ENCODE measurements at regions not wholly inside any gene's neighbourhood (a gene's known extent, or its start where the extent isn't known, plus 50 kb on each side); places are given as distances from the start of the nearest gene placed in this dataset.
"Not testable (repeated sequence)": the region's sequence is repeated elsewhere in the genome, so short reads cannot be mapped to it uniquely, and the experiment has no call there.

- DNase-seq, result no peak
Observed at GRCh38 chr5:72649449-72649848, 142.2 kb upstream of the ZNF366 start.

- no peak for DNase-seq
Observed at GRCh38 chr5:72648480-72648879, 141.3 kb upstream of the ZNF366 start.

- no peak for DNase-seq
Observed at GRCh38 chr5:72647806-72648205, 140.6 kb upstream of the ZNF366 start.

- no peak for DNase-seq
Observed at GRCh38 chr5:72646246-72646866, 139.1 kb upstream of the ZNF366 start.

GRCh38 chr5:72645064-72645846 is 138.0 kb upstream of the ZNF366 start:
- DNase-seq, result no peak

- DNase-seq, result no peak
Observed at GRCh38 chr5:72644296-72644695, 137.1 kb upstream of the ZNF366 start.

- DNase-seq, result no peak
Observed at GRCh38 chr5:72641164-72641563, 134.0 kb upstream of the ZNF366 start.

GRCh38 chr5:72637058-72637457 is 129.8 kb upstream of the ZNF366 start:
- no peak for DNase-seq

GRCh38 chr5:72636565-72636964 is 129.4 kb upstream of the ZNF366 start:
- not testable (repeated sequence) for DNase-seq

GRCh38 chr5:72634444-72634843 is 127.2 kb upstream of the ZNF366 start:
- no peak for DNase-seq

- DNase-seq, result no peak
Observed at GRCh38 chr5:72633649-72634048, 126.4 kb upstream of the ZNF366 start.

- no peak for DNase-seq
Observed at GRCh38 chr5:72633041-72633445, 125.8 kb upstream of the ZNF366 start.

- no peak for DNase-seq
Observed at GRCh38 chr5:72630721-72631120, 123.5 kb upstream of the ZNF366 start.

GRCh38 chr5:72630081-72630480 is 122.9 kb upstream of the ZNF366 start:
- DNase-seq, result no peak

- no peak for DNase-seq
Observed at GRCh38 chr5:72628771-72629371, 121.7 kb upstream of the ZNF366 start.

GRCh38 chr5:72625332-72625731 is 118.1 kb upstream of the ZNF366 start:
- no peak for DNase-seq

- DNase-seq, result no peak
Observed at GRCh38 chr5:72624641-72625236, 117.5 kb upstream of the ZNF366 start.

- DNase-seq, result no peak
Observed at GRCh38 chr5:72623936-72624335, 116.7 kb upstream of the ZNF366 start.

- DNase-seq, result no peak
Observed at GRCh38 chr5:72623323-72623722, 116.1 kb upstream of the ZNF366 start.

- DNase-seq, result no peak
Observed at GRCh38 chr5:72622170-72622760, 115.1 kb upstream of the ZNF366 start.

- DNase-seq, result no peak
Observed at GRCh38 chr5:72621576-72621975, 114.4 kb upstream of the ZNF366 start.

GRCh38 chr5:72619677-72620076 is 112.5 kb upstream of the ZNF366 start:
- DNase-seq, result no peak

- DNase-seq, result no peak
Observed at GRCh38 chr5:72619251-72619650, 112.0 kb upstream of the ZNF366 start.
